ENCODE measurements at regions not wholly inside any gene's neighbourhood (a gene's known extent, or its start where the extent isn't known, plus 50 kb on each side); places are given as distances from the start of the nearest gene placed in this dataset.

DNA sequence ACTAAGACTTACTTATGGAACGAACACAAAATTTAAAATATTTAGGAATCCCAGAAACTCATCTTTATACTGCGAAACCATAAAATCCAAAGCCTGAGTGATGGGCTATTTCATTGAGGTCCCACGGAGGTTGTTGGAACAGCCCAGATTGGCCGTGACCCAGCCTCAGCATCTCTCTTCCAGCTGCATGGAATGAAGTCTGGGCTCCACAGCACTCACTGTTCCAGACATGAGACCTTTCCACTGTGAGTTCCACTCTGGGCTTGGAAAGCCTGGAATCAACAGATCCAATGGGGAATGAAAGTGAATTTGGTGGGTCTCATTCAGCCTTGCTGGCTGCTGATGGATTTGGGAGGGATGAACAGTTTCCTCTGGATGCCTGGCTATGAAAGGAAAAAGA is 184.9 kb downstream of the EMX2 start:
- TF ChIP-seq, protein P1, sequence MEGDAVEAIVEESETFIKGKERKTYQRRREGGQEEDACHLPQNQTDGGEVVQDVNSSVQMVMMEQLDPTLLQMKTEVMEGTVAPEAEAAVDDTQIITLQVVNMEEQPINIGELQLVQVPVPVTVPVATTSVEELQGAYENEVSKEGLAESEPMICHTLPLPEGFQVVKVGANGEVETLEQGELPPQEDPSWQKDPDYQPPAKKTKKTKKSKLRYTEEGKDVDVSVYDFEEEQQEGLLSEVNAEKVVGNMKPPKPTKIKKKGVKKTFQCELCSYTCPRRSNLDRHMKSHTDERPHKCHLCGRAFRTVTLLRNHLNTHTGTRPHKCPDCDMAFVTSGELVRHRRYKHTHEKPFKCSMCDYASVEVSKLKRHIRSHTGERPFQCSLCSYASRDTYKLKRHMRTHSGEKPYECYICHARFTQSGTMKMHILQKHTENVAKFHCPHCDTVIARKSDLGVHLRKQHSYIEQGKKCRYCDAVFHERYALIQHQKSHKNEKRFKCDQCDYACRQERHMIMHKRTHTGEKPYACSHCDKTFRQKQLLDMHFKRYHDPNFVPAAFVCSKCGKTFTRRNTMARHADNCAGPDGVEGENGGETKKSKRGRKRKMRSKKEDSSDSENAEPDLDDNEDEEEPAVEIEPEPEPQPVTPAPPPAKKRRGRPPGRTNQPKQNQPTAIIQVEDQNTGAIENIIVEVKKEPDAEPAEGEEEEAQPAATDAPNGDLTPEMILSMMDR (IDR thresholded peaks at IDR 0.05): no peak
- no peak for TF ChIP-seq POLR2A (IDR thresholded peaks at IDR 0.05)

Measured in testis (tissue), 2 donors.